GM12891 (cell line): ENCODE measurements at regions not wholly inside any gene's neighbourhood (a gene's known extent, or its start where the extent isn't known, plus 50 kb on each side); places are given as distances from the start of the nearest gene placed in this dataset.

Experiments used
- DNase-seq: peaks from one replicate; pipeline ENCODE4 v3.0.0; 2011; ENCODE audit warnings: low spot score; ENCODE audit not compliant: insufficient read length
- FAIRE-seq: peaks from 2 replicates; lab custom pipeline; 2011; peaks lifted over from hg19 to GRCh38; lab: Jason Lieb, UNC
- PAX5 ChIP-seq: IDR thresholded peaks from 2 replicates; pipeline ENCODE4 v1.6.1; 2011; ENCODE audit warnings: low read length, moderate library complexity, mild to moderate bottlenecking; ENCODE audit not compliant: insufficient read depth, severe bottlenecking
- POLR2A ChIP-seq: IDR thresholded peaks from 2 replicates; pipeline ENCODE4 v1.6.1; 2011; ENCODE audit warnings: low read depth, low read length, control low read depth
- POLR2AphosphoS5 ChIP-seq: IDR thresholded peaks from 2 replicates; pipeline ENCODE4 v1.6.1; 2011; ENCODE audit warnings: low read depth, low read length, control low read depth
- POU2F2 ChIP-seq: IDR thresholded peaks from 2 replicates; pipeline ENCODE4 v1.6.1; 2011; ENCODE audit warnings: low read depth, mild to moderate bottlenecking, control low read depth, low read length, moderate library complexity
- SPI1 ChIP-seq: IDR thresholded peaks from 2 replicates; pipeline ENCODE4 v1.6.1; 2011; ENCODE audit warnings: low read depth, low read length, control low read depth
- TAF1 ChIP-seq: IDR thresholded peaks from 2 replicates; pipeline ENCODE4 v1.6.1; 2011; ENCODE audit warnings: low read depth, low read length, control low read depth

DNA sequence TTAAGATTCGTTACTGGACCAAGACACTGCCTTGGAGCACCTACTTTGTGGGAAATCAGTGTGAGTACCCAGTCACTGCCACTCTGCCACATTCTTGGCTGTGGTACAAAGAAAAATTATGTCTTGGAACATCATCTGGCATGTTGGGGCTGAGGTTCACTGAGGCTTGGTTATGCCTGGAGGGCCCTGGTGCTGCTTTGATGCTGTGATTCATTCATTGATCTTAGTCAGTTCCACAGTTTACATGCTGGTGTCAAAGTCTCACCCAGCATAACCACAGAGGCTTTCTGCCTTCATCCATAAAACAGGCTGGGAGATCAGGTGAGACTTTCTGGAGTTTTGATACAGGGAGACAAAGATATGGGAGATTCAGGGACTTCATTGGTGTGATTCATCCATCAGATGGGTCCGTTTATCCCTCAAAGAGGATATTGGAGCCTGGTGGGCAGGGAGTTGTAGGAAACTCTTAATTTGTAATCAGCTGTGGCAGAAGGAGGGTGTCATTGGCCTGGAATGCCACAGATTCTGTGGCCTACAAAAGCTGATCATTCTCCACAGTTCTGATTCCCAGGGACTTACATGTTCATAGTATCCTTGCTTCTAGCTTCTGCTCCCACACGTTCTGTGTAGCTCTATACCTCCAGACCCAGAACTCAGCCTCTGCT lies 322.5 kb downstream of the PMP22 start:
- TF ChIP-seq PAX5 (no peak), POU2F2 (no peak), SPI1 (no peak), POLR2AphosphoS5 (no peak), TAF1 (no peak), POLR2A (no peak)
- DNase-seq = no peak
- no peak for FAIRE-seq

DNA sequence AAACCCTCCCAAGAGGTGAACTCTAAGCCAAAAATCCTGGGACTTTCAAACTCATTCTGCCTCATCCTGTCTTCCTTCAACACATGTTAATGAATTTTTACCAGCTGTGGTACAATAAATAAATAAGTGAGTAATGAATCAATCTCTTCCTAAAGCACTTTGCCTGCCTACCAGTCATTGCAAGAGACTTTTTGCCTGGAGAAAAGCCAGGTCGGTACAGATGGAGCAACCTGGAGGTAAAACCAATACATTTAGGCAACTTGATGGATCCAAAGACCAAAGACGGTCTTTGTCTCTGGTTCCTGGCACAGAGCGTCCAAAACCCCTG lies 324.2 kb downstream of the PMP22 start:
- no peak for FAIRE-seq
- TF ChIP-seq POLR2AphosphoS5 (no peak), PAX5 (no peak), POLR2A (no peak), POU2F2 (no peak), SPI1 (no peak), TAF1 (no peak)

DNA sequence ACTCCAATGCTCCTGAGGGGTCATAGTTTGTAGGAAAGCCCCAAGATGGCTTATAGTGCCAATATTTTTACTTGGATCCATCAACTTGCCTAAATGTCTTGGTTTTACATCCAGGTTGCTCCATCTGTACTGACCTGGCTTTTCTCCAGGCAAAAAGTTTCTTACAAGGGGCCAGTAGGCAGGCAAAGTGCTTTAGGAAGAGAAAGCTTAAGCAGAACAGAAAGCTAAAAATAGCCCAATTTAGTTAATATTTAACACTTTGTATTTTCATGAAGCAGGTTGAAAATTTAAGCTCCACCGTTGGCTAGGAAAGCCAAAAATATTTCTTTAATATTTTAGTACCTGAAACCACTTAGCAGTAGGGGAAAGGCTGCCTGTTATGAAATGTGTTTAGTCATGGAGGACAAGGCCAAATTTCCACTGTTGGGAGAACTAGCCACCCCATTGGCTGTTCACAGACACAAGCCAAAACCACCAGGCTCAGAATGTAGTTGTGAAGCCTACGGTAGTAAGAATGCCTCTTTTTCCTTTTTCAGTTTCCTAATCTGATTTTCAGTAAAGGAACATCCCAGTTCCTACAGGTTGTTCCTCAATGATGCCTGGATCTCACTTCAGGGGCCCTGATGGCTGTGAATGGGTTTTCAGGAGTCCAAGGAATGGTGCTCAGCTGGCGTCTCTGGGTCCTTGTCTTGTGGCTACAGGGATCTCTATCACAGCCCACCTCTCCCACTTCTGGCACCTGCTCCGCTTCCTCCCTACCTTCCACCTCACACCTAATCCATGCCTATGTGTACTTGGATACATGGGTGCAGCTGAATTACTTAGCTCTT lies 324.8 kb downstream of the PMP22 start:
- DNase-seq = no peak
- no peak for FAIRE-seq
- TF ChIP-seq POLR2AphosphoS5 (no peak), TAF1 (no peak), POU2F2 (no peak), POLR2A (no peak), PAX5 (no peak), SPI1 (no peak)

More for the DNA sequence above, 324.2 kb downstream of the PMP22 start:
- no peak for DNase-seq

DNA sequence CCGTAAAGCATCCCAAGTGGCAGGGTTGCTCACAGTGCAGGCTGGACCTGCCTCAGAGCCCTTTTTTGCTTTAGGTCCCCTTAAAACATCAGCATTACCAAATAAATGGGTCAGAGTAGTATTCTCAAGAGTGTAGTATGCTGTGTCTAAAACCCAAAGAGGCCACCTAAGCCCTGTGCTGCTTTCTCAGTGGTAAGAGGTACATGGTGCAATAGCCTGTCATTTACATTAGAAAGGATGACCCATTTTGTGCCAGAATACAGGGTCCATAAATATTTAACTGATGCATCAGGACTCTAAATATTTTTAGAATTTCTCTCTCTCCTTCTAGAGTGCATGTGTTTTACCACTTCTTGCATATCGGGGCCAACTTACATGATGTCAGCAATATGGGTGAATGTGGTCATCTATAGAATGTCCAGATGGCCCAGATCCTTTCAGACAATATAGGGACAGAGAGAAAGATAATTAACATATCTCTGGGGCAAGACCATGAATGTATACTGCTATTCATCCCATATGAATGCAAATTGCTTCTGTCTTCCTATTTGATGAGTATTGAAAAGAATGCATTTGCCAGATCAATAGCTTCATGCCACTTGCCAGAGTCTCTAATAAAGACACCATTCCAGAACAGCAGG lies 329.2 kb downstream of the PMP22 start:
- FAIRE-seq (no peak), DNase-seq (no peak)
- TF ChIP-seq SPI1 (no peak), POLR2AphosphoS5 (no peak), PAX5 (no peak), TAF1 (no peak), POU2F2 (no peak), POLR2A (no peak)

DNA sequence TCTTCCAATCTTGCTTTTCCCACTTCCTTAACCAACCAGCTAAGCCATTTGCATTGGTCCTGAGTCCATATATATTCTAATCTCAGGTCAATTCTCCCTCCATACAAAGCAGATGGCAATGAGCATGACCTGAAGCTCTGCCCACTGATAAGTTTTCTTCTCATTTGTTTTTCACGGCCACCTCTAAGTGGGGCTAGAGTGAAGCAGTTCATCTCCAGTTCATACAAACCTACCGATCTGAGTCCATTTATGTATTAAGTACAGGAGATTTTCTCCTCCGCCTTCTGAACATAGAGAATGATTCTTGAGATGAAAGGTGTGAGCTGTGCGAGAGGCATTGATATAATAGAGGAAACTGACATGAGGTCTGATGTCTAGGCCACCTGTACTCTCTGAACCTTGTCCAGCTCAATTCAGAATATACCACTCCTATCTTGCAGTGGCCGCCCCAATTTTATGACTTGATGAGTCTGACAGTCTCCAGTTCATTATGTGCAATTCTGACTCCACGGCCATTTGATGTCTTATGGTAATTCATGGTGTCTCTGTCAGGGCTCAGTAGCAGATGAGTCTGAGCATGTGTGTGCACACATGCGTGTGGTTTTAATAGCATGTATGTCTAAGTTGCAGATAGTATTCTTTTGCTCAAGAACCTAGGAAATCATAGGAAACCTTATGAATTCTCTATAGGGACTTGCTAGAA lies 329.8 kb downstream of the PMP22 start:
- DNase-seq (no peak), FAIRE-seq (no peak)
- TF ChIP-seq POLR2A (no peak), POLR2AphosphoS5 (no peak), TAF1 (no peak), POU2F2 (no peak), PAX5 (no peak), SPI1 (no peak)

DNA sequence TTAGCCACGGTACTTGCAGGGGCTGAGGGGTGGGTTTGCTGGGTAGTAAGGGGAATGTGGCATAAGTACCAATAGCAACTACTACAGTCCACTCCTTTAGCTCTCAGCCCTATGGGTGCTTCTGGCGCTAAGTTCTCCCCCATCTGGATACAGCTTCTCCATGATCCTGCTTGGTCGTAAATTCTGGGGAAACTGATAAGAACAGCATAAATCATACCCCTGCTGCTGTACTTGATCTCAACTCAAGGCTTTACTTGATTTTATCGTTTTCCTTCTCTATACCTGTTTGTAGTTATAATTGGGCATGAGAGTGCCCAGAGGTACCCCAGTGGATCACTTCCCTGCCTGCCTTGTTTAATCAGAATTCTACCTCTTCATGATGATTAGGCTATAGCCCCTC lies 331.4 kb downstream of the PMP22 start:
- no peak for DNase-seq
- no peak for TF ChIP-seq POLR2AphosphoS5
- no peak for FAIRE-seq

DNA sequence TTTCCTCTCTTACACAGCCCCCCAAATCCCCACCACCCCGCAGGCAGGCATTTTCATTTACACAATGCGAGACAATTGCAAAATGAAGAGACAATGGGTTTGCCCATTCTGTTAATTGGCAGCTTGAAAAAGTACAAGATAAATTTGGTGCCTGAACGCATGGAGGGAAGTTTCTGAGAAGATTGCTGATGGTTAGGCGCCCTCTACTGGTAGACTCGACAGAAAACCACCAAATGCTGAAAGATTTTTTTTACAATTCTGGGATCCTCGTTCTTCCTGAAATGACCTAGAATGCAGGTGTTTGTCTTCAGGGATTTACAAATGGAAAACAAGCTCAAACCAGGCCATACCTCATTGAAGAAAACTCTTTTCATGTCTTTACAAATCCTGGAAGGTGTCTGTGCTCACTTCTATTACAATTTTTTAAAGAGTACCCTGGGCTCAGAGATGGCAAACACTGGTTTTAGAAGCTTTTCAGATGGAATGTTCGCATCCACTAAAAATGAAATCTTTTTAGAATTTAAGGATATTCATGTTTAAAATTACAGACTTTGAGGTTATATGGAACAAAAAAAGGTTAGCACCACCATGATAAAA lies 338.5 kb downstream of the PMP22 start:
- DNase-seq = peak; percentile 19
- TF ChIP-seq POLR2AphosphoS5 (no peak), POLR2A (no peak), TAF1 (no peak), POU2F2 (no peak), PAX5 (no peak), SPI1 (no peak)
- no peak for FAIRE-seq

DNA sequence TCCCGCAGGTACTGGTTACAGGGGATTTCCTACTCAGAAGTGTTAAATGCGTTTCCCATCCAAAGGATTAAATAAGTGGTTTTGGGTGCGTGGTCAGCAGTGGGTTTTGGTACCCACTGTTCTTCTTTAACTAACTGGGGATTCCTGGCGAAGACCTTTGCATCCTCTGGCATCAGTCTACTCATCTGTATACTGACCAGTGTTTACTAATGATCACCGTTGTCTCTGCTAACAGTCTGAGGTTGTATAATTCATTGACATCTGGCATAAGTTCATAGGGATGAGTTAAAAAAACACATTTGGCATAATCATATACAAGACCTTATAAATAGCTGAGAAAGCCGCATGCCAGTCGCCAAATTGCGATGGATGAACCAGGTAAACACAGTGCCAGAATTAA lies 339.1 kb downstream of the PMP22 start:
- no peak for TF ChIP-seq TAF1
- no peak for TF ChIP-seq PAX5
- no peak for TF ChIP-seq POLR2A
- no peak for TF ChIP-seq SPI1
- TF ChIP-seq POLR2AphosphoS5 = no peak
- TF ChIP-seq POU2F2 = no peak
- FAIRE-seq (no peak), DNase-seq (no peak)

DNA sequence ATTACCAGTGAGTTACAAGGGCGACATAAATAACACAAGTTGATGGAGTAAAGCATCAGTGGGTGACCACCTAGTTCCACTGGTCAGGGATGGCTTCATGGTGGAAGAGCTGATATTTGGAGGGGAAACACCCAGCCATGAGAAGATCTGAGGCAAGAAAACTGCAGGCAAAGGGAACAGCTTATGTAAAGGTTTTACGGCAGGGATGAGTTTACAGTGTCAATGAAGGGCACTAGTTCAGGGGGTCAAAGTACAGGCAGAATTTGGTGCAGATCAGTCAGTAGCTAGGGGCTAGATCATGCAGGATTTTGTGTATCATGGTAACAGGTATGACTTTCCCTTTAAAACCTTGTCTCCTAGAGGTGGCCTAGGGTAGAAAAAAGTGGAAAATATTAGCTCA lies 339.6 kb downstream of the PMP22 start:
- no peak for TF ChIP-seq POU2F2
- DNase-seq = no peak
- no peak for FAIRE-seq
